Panc1 (cell line): ENCODE measurements at regions not wholly inside any gene's neighbourhood (a gene's known extent, or its start where the extent isn't known, plus 50 kb on each side); places are given as distances from the start of the nearest gene placed in this dataset.

Source experiments
- ATAC-seq: fragments of 200-7000 bp; cut with Tn5 transposase; 2 replicates; pipeline ENCODE4 v1.9.1; 2020; ENCODE audit warnings: mild to moderate bottlenecking, moderate library complexity
- BruUV-seq: library from RNA; stranded (reverse); fragments of 400-500 nt; replicated peaks from 2 replicates; lab custom pipeline; 2021; lab: Mats Ljungman, UMichigan
- CTCF ChIA-PET: fragments of 300-600 bp; sonication (Branson Sonifier 250); formaldehyde crosslinking; loops from one replicate; lab custom pipeline; 2022; ENCODE audit warnings: antibody characterized with exemption; lab: Charles Lee
- POLR2A ChIA-PET: fragments of 300-600 bp; sonication (Branson Sonifier 250); formaldehyde crosslinking; loops from one replicate; lab custom pipeline; 2022; ENCODE audit warnings: antibody characterized with exemption; lab: Charles Lee
- DNase-seq: peaks from one replicate; pipeline ENCODE4 v3.0.0-alpha.2; 2010; ENCODE audit warnings: low read depth, low spot score
- H3K27ac ChIP-seq: 2 replicates; pipeline ENCODE4 v1.5.1; 2011; ENCODE audit warnings: mild to moderate bottlenecking, low read length, inconsistent platforms
- H3K27me3 ChIP-seq: fragments of 200-500 bp; sonication (Bioruptor generic); 2 replicates; pipeline ENCODE4 v1.6.0; 2014; ENCODE audit warnings: low read length, inconsistent platforms; ENCODE audit not compliant: control insufficient read depth, insufficient read depth
- H3K36me3 ChIP-seq: fragments of 200-500 bp; sonication (Bioruptor generic); 2 replicates; pipeline ENCODE4 v1.5.1; 2014; ENCODE audit warnings: inconsistent platforms, mild to moderate bottlenecking, low read length, moderate library complexity; ENCODE audit not compliant: control insufficient read depth, insufficient read depth
- H3K4me1 ChIP-seq: 2 replicates; pipeline ENCODE4 v1.5.1; 2011; ENCODE audit warnings: inconsistent platforms, mild to moderate bottlenecking, low read length, moderate library complexity; ENCODE audit not compliant: control insufficient read depth, insufficient read depth
- H3K4me3 ChIP-seq, 2 experiments: 2 replicates each; pipeline ENCODE4 v1.5.1; 2011 to 2012; ENCODE audit warnings: low read depth in 2 of 2, low read length in 2 of 2, mild to moderate bottlenecking in 2 of 2, inconsistent platforms in 1 of 2, moderate library complexity in 1 of 2
- H3K9me3 ChIP-seq: fragments of 200-500 bp; sonication (Bioruptor generic); 2 replicates; pipeline ENCODE4 v1.5.1; 2014; ENCODE audit warnings: low read depth, mild to moderate bottlenecking, inconsistent platforms, low read length, moderate library complexity; ENCODE audit not compliant: control insufficient read depth, insufficient read depth
- POLR2AphosphoS5 ChIP-seq: IDR thresholded peaks from 2 replicates; pipeline ENCODE4 v1.6.1; 2012; ENCODE audit warnings: mild to moderate bottlenecking, low read depth, low read length, moderate library complexity
- SIN3A ChIP-seq: IDR thresholded peaks from 2 replicates; pipeline ENCODE4 v1.6.1; 2012; ENCODE audit warnings: low read depth, mild to moderate bottlenecking, low read length, moderate library complexity, borderline replicate concordance; ENCODE audit not compliant: insufficient read depth
- TCF7L2 ChIP-seq: IDR thresholded peaks from 2 replicates; pipeline ENCODE4 v1.6.1; 2011; ENCODE audit warnings: mild to moderate bottlenecking, low read depth, low read length, inconsistent platforms
- in situ Hi-C: cut with HindIII; loops from 2 replicates; pipeline ENCODE4 v1.10.0; 2016; ENCODE audit warnings: low sequenced_read_pairs, low pct_unique_long_range_greater_than_20kb
- intact Hi-C: fragments of 100-400 bp; cut with micrococcal nuclease; formaldehyde crosslinking; loops from one replicate; pipeline ENCODE4 v1.10.0; 2022; ENCODE audit not compliant: unreplicated experiment
- TF ChIP-seq, protein P1 (sequence below), 2 experiments: IDR thresholded peaks; 2 replicates each; pipeline ENCODE4 v1.6.1; 2011 to 2012; ENCODE audit warnings: low read depth in 2 of 2, control low read depth in 1 of 2, low read length in 1 of 2, mild to moderate bottlenecking in 1 of 2, moderate library complexity in 1 of 2; ENCODE audit not compliant: insufficient read depth in 1 of 2
- TF ChIP-seq, protein P2 (sequence below): fragments of 450-650 bp; IDR thresholded peaks from 2 replicates; pipeline ENCODE4 v1.5.1; 2017; ENCODE audit warnings: mild to moderate bottlenecking

DNA sequence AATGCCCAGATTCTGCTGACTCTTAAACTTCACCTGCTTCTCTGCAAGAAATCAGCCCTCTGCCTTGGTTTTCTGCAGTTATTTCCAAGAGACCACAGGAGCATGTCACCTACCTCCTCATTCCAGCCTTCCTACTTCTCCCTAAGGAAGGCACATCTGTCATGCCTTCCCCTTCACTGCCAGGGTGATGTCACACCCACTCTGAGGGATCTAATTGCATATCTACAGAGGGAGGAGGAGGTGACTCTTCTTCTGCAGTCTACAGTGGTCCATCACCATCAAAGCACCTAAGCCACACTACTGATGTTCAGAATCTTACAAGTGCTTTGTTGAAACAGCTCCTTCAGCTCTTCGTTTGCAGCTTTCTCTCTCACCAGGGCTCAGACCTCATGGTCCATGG is 275.5 kb downstream of the FGFR2 start:
- no peaks in the 10 kb centered on the region for H3K27me3 ChIP-seq
- H3K4me1 ChIP-seq = peaks cover 20% of the 10 kb centered on the region
- no peak overlapping the region for H3K27ac ChIP-seq
- H3K9me3 ChIP-seq = peaks cover 7% of the 10 kb centered on the region; the same call in 1 of the 2 replicates
- ATAC-seq (no peak), DNase-seq (no peak)
- POLR2A ChIA-PET = no interaction called here
- no peak for TF ChIP-seq TCF7L2
- no peak overlapping the region for H3K4me3 ChIP-seq
- intact Hi-C loops (no loop called here), in situ Hi-C loops (no loop called here)
- no TSS peak for BruUV-seq
- CTCF ChIA-PET = no interaction called here
- H3K36me3 ChIP-seq = no peaks in the 10 kb centered on the region; the same call in 1 of the 2 replicates

DNA sequence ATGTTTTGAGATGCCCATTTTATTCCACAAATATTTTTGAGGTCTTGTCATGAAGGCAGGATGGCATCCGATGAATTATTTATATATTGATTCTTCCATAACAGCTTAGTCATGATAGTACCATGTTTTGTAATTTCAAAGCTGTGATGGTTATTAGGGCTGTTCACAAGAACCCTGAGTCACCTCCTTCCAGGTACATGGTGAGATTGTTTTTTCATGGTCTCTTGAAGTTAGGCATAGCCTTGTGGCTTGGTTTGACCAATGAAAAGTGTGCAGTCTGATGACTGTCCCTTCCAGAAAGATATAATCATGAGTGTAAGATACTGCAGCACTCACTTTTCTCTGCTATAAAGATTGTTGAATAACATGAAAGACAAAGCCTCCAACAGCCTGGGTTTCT is 274.8 kb downstream of the FGFR2 start:
- BruUV-seq = no TSS peak
- Histone ChIP-seq H3K4me3 (no peak overlapping the region), H3K27ac (no peak overlapping the region), H3K4me1 (peaks cover 20% of the 10 kb centered on the region), H3K36me3 (no peaks in the 10 kb centered on the region; the same call in 1 of the 2 replicates), H3K9me3 (peaks cover 2% of the 10 kb centered on the region; the same call in 1 of the 2 replicates), H3K27me3 (no peaks in the 10 kb centered on the region)
- ATAC-seq (no peak), DNase-seq (no peak)
- in situ Hi-C loops = no loop called here
- intact Hi-C loops = no loop called here
- TF ChIP-seq SIN3A (no peak), POLR2AphosphoS5 (no peak), TCF7L2 (no peak)
- TF ChIP-seq, protein P1, sequence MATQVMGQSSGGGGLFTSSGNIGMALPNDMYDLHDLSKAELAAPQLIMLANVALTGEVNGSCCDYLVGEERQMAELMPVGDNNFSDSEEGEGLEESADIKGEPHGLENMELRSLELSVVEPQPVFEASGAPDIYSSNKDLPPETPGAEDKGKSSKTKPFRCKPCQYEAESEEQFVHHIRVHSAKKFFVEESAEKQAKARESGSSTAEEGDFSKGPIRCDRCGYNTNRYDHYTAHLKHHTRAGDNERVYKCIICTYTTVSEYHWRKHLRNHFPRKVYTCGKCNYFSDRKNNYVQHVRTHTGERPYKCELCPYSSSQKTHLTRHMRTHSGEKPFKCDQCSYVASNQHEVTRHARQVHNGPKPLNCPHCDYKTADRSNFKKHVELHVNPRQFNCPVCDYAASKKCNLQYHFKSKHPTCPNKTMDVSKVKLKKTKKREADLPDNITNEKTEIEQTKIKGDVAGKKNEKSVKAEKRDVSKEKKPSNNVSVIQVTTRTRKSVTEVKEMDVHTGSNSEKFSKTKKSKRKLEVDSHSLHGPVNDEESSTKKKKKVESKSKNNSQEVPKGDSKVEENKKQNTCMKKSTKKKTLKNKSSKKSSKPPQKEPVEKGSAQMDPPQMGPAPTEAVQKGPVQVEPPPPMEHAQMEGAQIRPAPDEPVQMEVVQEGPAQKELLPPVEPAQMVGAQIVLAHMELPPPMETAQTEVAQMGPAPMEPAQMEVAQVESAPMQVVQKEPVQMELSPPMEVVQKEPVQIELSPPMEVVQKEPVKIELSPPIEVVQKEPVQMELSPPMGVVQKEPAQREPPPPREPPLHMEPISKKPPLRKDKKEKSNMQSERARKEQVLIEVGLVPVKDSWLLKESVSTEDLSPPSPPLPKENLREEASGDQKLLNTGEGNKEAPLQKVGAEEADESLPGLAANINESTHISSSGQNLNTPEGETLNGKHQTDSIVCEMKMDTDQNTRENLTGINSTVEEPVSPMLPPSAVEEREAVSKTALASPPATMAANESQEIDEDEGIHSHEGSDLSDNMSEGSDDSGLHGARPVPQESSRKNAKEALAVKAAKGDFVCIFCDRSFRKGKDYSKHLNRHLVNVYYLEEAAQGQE (IDR thresholded peaks at IDR 0.05; ENCODE audit: insufficient read depth in 1 of 2, low read depth in 2 of 2, low read length in 1 of 2) = no peak
- TF ChIP-seq, protein P2, sequence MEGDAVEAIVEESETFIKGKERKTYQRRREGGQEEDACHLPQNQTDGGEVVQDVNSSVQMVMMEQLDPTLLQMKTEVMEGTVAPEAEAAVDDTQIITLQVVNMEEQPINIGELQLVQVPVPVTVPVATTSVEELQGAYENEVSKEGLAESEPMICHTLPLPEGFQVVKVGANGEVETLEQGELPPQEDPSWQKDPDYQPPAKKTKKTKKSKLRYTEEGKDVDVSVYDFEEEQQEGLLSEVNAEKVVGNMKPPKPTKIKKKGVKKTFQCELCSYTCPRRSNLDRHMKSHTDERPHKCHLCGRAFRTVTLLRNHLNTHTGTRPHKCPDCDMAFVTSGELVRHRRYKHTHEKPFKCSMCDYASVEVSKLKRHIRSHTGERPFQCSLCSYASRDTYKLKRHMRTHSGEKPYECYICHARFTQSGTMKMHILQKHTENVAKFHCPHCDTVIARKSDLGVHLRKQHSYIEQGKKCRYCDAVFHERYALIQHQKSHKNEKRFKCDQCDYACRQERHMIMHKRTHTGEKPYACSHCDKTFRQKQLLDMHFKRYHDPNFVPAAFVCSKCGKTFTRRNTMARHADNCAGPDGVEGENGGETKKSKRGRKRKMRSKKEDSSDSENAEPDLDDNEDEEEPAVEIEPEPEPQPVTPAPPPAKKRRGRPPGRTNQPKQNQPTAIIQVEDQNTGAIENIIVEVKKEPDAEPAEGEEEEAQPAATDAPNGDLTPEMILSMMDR = no peak
- ChIA-PET POLR2A (no interaction called here), CTCF (no interaction called here)

DNA sequence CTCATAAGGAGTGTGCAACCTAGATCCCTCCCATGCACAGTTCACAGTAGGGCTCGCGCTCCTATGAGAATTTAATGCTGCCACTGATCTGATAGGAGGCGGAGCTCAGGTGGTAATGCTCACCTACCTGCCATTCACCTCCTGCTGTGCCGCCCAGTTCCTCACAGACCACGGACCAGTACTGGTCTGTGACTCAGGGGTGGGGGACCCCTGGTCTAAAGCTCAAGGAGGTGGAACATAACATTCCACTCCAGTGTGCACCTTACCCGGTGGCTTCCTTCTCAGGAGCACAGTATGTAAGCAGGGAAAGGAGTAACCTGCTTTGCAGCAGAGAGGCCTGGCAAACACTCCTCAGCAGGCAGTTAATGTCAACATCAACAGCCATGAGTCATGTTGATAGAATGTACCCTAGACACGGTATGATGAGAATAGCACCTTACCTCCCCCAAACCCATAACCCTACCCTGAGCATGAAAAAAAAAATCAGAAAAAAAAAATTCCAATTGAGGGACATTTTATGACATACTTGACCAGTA is 273.5 kb downstream of the FGFR2 start:
- TF ChIP-seq TCF7L2 (no peak), SIN3A (no peak), POLR2AphosphoS5 (no peak)
- TF ChIP-seq, protein P1 (IDR thresholded peaks at IDR 0.05; ENCODE audit: insufficient read depth in 1 of 2, low read depth in 2 of 2, low read length in 1 of 2) = no peak
- TF ChIP-seq, protein P2 = no peak
- no peaks in the 10 kb centered on the region; the same call in 1 of the 2 replicates for H3K36me3 ChIP-seq
- intact Hi-C loops = no loop called here
- POLR2A ChIA-PET = no interaction called here
- ATAC-seq = peak; percentile 83
- H3K27me3 ChIP-seq = no peaks in the 10 kb centered on the region
- in situ Hi-C loops = no loop called here
- no peak for DNase-seq
- H3K27ac ChIP-seq = peak overlapping the region; percentile 44; the same call in 1 of the 2 replicates
- H3K4me1 ChIP-seq = peaks cover 20% of the 10 kb centered on the region
- CTCF ChIA-PET = no interaction called here
- no peak overlapping the region for H3K4me3 ChIP-seq
- no peaks in the 10 kb centered on the region; the same call in 1 of the 2 replicates for H3K9me3 ChIP-seq
- no TSS peak for BruUV-seq
